ENCODE measurements at regions not wholly inside any gene's neighbourhood (a gene's known extent, or its start where the extent isn't known, plus 50 kb on each side); places are given as distances from the start of the nearest gene placed in this dataset.

- no peak overlapping the region for H3K4me3 ChIP-seq (ENCODE audit: insufficient read depth, low read depth, low read length)
- no peaks in the 10 kb centered on the region; the same call in 1 of the 2 replicates for H3K27me3 ChIP-seq (ENCODE audit: control insufficient read depth, insufficient read depth, low read length)
- no peak overlapping the region for H3K27ac ChIP-seq (ENCODE audit: insufficient read depth, low read length)
- H3K14ac ChIP-seq (replicated peaks; ENCODE audit: low read depth, low read length): no peak overlapping the region
- no peak overlapping the region for H3K56ac ChIP-seq (ENCODE audit: extremely low read depth, insufficient read depth, low read length)
- H4K8ac ChIP-seq (ENCODE audit: low read depth in 2 of 2, low read length in 2 of 2): no peak overlapping the region
- H4K91ac ChIP-seq (ENCODE audit: insufficient read depth, low read depth, low read length): no peak overlapping the region
- H3K23ac ChIP-seq (ENCODE audit: low read depth, low read length): no peak overlapping the region
- no peak overlapping the region for H3K18ac ChIP-seq (ENCODE audit: low read depth, low read length)
- H2BK20ac ChIP-seq (ENCODE audit: low read depth, low read length): no peak overlapping the region
- H2AK9ac ChIP-seq (replicated peaks; ENCODE audit: low read depth, low read length, poor library complexity): no peak overlapping the region
- no peak overlapping the region for H3K9ac ChIP-seq (ENCODE audit: low read depth, low read length)
- TF ChIP-seq BHLHE40 (IDR thresholded peaks at IDR 0.05; ENCODE audit: low read depth, low read length) (no peak), RCOR1 (IDR thresholded peaks at IDR 0.05; ENCODE audit: insufficient replicate concordance, low read length) (no peak), NFE2L2 (IDR thresholded peaks at IDR 0.05; ENCODE audit: low read depth, low read length) (no peak), MAZ (IDR thresholded peaks at IDR 0.05; ENCODE audit: borderline replicate concordance, low read depth, low read length) (no peak), CTCF (conservative IDR thresholded peaks at IDR 0.05; ENCODE audit: low read depth, low read length) (no peak), POLR2A (IDR thresholded peaks at IDR 0.05; ENCODE audit: low read depth, low read length) (no peak), FOS (IDR thresholded peaks at IDR 0.05; ENCODE audit: low read depth, low read length) (no peak), RFX5 (IDR thresholded peaks at IDR 0.05; ENCODE audit: low read depth, low read length) (no peak), RAD21 (IDR thresholded peaks at IDR 0.05; ENCODE audit: low read length) (no peak)
- no peaks in the 10 kb centered on the region for H3K9me3 ChIP-seq (ENCODE audit: control insufficient read depth, insufficient read depth, low read length)
- no peaks in the 10 kb centered on the region for H4K20me1 ChIP-seq (ENCODE audit: insufficient read depth, low read length)
- ChIA-PET CTCF (no interaction called here), POLR2A (ENCODE audit: unreplicated experiment) (no interaction called here)
- no peak overlapping the region for H2BK5ac ChIP-seq (ENCODE audit: low read depth, low read length, poor library complexity, severe bottlenecking)
- H3K4me1 ChIP-seq (ENCODE audit: control insufficient read depth, insufficient read depth, low read length): no peaks in the 10 kb centered on the region
- H2AK5ac ChIP-seq (ENCODE audit: low read depth, low read length): no peak overlapping the region
- BruUV-seq (replicated peaks): no TSS peak
- no peak overlapping the region for H3K4ac ChIP-seq (ENCODE audit: low read depth, low read length)
- no peaks in the 10 kb centered on the region for H3K36me3 ChIP-seq (ENCODE audit: control insufficient read depth, insufficient read depth, low read length)
- in situ Hi-C loops (cut with MboI; ENCODE audit: low sequenced_read_pairs) (no loop called here), intact Hi-C loops (cut with micrococcal nuclease) (no loop called here), dilution Hi-C loops (cut with HindIII; ENCODE audit: low sequenced_read_pairs, unreplicated experiment) (no loop called here)
- H3K9me1 ChIP-seq (ENCODE audit: insufficient read depth, low read length): no peaks in the 10 kb centered on the region
- H2AFZ ChIP-seq (replicated peaks; ENCODE audit: low read length, poor library complexity): no peak overlapping the region
- DNase-seq: no peak
- no peak overlapping the region for H2BK15ac ChIP-seq (ENCODE audit: low read depth, low read length)
- WGBS, 2 experiments (ENCODE audit: extremely low coverage in 2 of 2, insufficient read length in 1 of 2): no CpG with 5 or more reads among the region's 1 CpG
- H3K4me2 ChIP-seq (ENCODE audit: low read depth, low read length): no peak overlapping the region
- no peak for ATAC-seq (ENCODE audit: low read depth)
- H2BK120ac ChIP-seq (ENCODE audit: low read depth, low read length): no peak overlapping the region
- no peak overlapping the region for H4K5ac ChIP-seq (ENCODE audit: low read depth, low read length)
- no peaks in the 10 kb centered on the region for H3K79me1 ChIP-seq (ENCODE audit: low read depth in 1 of 2, low read length in 2 of 2)
Measured at GRCh38 chr11:95490625-95491024, 259.6 kb upstream of the SESN3 start.

All from IMR-90 (cell line).